Sigmoid colon (tissue), 6 donors: ENCODE measurements at regions not wholly inside any gene's neighbourhood (a gene's known extent, or its start where the extent isn't known, plus 50 kb on each side); places are given as distances from the start of the nearest gene placed in this dataset.

Experiments used
- DNase-seq: peaks from one replicate; pipeline ENCODE4 v3.0.0-alpha.2; 2019
- H3K27ac ChIP-seq, 4 donors: fragments of 200-600 bp; sonication (generic); one replicate each; pipeline ENCODE4 v1.5.1; 2016 to 2019; ENCODE audit warnings: mild to moderate bottlenecking in 1 of 4
- H3K27me3 ChIP-seq, 3 donors: fragments of 200-600 bp; sonication (generic); one replicate each; pipeline ENCODE4 v1.5.1; 2019; ENCODE audit warnings: mild to moderate bottlenecking in 1 of 3
- H3K36me3 ChIP-seq, 4 donors: fragments of 200-600 bp; sonication (generic); one replicate each; pipeline ENCODE4 v1.5.1; 2016 to 2019
- H3K4me1 ChIP-seq, 4 donors: fragments of 200-600 bp; sonication (generic); one replicate each; pipeline ENCODE4 v1.5.1; 2017 to 2019
- H3K4me3 ChIP-seq, 4 donors: fragments of 200-600 bp; sonication (generic); one replicate each; pipeline ENCODE4 v1.5.1; 2017 to 2019; ENCODE audit warnings: mild to moderate bottlenecking in 2 of 4, moderate library complexity in 1 of 4
- H3K9me3 ChIP-seq, 4 donors: fragments of 200-600 bp in 3 of 4; sonication (generic) in 3 of 4; one replicate each; pipeline versions ENCODE4 v1.5.1 to v1.6.1; 2013 to 2019
- EP300 ChIP-seq, 4 donors: sonication (generic); formaldehyde crosslinking; IDR thresholded peaks; one replicate each; pipeline ENCODE4 v1.6.1; 2017; ENCODE audit warnings: antibody characterized with exemption in 4 of 4
- POLR2A ChIP-seq, 2 donors: fragments of 450-650 bp; IDR thresholded peaks; one replicate each; pipeline ENCODE4 v1.6.1; 2016; ENCODE audit warnings: antibody characterized with exemption in 2 of 2, mild to moderate bottlenecking in 2 of 2, moderate library complexity in 2 of 2
- POLR2AphosphoS5 ChIP-seq, 4 donors: sonication (generic); formaldehyde crosslinking; IDR thresholded peaks; one replicate each; pipeline ENCODE4 v1.6.1; 2017; ENCODE audit warnings: antibody characterized with exemption in 4 of 4
- WGBS, 2 donors: extraction: QIAGEN DNeasy Blood & Tissue Kit; methylation state at CpG; one replicate each; pipeline ENCODE4 v1.1.7; 2013; 5-methylcytosine and 5-hydroxymethylcytosine counted together
- intact Hi-C: fragments of 100-400 bp; cut with DNase I; formaldehyde crosslinking; loops from one replicate; pipeline ENCODE4 v1.15.1; 2023
- TF ChIP-seq, protein P1 (sequence below), 4 experiments: fragments of 450-650 bp in 3 of 4; fragments of 200-600 bp in 1 of 4; IDR thresholded peaks; one replicate each; pipeline ENCODE4 v1.5.1; 2016 to 2019; ENCODE audit warnings: antibody characterized with exemption in 4 of 4, mild to moderate bottlenecking in 3 of 4, moderate library complexity in 2 of 4
- donor health status: healthy with polysubstance abuse.
- donor health status: healthy.

DNA sequence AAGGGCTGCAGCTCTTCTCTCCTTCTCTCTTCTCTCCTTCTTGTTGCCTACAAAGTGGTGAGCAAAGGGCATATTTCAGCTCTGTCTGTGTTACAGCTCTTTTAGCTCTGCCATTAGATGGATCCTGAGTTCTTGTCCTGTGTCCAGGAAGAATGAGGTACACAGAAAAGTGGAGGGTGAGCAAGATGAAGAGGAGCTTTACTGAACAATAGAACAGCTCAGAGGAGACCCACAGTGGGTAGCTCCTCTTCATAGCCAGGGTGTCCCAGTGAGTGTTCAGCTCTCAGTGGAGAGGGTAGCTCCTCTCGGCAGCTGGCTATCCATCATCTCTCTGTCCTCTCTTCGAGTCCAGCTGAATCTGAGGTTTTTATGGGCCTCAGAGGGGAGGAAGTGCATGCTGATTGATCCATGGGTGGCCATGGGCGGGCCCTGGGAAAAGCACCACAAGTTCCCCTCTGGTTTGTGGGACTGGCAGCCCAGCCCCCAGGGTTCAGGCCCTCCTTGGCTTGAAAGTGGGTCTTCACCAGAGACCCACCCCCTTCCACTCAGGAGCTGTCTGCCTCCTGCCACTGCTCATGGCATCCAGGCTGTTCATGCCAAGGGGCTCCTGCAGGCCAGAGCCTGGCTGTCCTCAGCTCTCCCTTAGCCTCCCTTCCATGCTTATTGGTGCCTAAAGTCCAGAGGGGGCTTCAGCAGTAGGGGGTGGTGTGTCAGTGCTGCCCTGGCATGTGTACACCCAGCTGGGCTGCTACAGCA lies 109.1 kb upstream of the FAM180A start:
- DNase-seq = no peak
- intact Hi-C loops = no loop called here
- WGBS, 2 donors = 76 to 85% methylated on average over 3 of the region's 3 CpGs
- H3K27me3 ChIP-seq = no peaks in the 10 kb centered on the region
- H3K9me3 ChIP-seq = no peaks in the 10 kb centered on the region
- H3K4me3 ChIP-seq = no peak overlapping the region
- H3K27ac ChIP-seq = no peak overlapping the region
- TF ChIP-seq EP300 (IDR thresholded peaks at IDR 0.05) (no peak), POLR2AphosphoS5 (IDR thresholded peaks at IDR 0.05) (no peak), POLR2A (IDR thresholded peaks at IDR 0.05) (no peak)
- TF ChIP-seq, protein P1, sequence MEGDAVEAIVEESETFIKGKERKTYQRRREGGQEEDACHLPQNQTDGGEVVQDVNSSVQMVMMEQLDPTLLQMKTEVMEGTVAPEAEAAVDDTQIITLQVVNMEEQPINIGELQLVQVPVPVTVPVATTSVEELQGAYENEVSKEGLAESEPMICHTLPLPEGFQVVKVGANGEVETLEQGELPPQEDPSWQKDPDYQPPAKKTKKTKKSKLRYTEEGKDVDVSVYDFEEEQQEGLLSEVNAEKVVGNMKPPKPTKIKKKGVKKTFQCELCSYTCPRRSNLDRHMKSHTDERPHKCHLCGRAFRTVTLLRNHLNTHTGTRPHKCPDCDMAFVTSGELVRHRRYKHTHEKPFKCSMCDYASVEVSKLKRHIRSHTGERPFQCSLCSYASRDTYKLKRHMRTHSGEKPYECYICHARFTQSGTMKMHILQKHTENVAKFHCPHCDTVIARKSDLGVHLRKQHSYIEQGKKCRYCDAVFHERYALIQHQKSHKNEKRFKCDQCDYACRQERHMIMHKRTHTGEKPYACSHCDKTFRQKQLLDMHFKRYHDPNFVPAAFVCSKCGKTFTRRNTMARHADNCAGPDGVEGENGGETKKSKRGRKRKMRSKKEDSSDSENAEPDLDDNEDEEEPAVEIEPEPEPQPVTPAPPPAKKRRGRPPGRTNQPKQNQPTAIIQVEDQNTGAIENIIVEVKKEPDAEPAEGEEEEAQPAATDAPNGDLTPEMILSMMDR (IDR thresholded peaks at IDR 0.05) = no peak
- H3K4me1 ChIP-seq = no peaks in the 10 kb centered on the region
- H3K36me3 ChIP-seq = no peaks in the 10 kb centered on the region

- Histone ChIP-seq H3K4me3 (no peak overlapping the region), H3K27me3 (no peaks in the 10 kb centered on the region), H3K9me3 (no peaks in the 10 kb centered on the region), H3K36me3 (no peaks in the 10 kb centered on the region), H3K27ac (no peak overlapping the region), H3K4me1 (no peaks in the 10 kb centered on the region)
- 73 to 75% methylated on average over 6 of the region's 6 CpGs for WGBS, 2 donors
- intact Hi-C loops = no loop called here
- DNase-seq = no peak
- TF ChIP-seq EP300 (IDR thresholded peaks at IDR 0.05) = no peak
- TF ChIP-seq, protein P1 (IDR thresholded peaks at IDR 0.05) = no peak
- no peak for TF ChIP-seq POLR2AphosphoS5 (IDR thresholded peaks at IDR 0.05)
- TF ChIP-seq POLR2A (IDR thresholded peaks at IDR 0.05) = no peak
Measured at GRCh38 chr7:135856356-135857144, 107.9 kb upstream of the FAM180A start.

GRCh38 chr7:135855846-135856245 lies 107.2 kb upstream of the FAM180A start:
- no peak for TF ChIP-seq POLR2AphosphoS5 (IDR thresholded peaks at IDR 0.05)
- 52 to 78% methylated on average over 3 of the region's 3 CpGs for WGBS, 2 donors

GRCh38 chr7:135853499-135853898 lies 104.9 kb upstream of the FAM180A start:
- H3K27me3 ChIP-seq = no peaks in the 10 kb centered on the region
- H3K27ac ChIP-seq = no peak overlapping the region
- no peaks in the 10 kb centered on the region for H3K4me1 ChIP-seq
- intact Hi-C loops = no loop called here
- DNase-seq = no peak
- WGBS, 2 donors = 48 to 75% methylated on average over 2 of the region's 2 CpGs
- TF ChIP-seq, protein P1 (IDR thresholded peaks at IDR 0.05) = no peak
- TF ChIP-seq POLR2A (IDR thresholded peaks at IDR 0.05) (no peak), EP300 (IDR thresholded peaks at IDR 0.05) (no peak), POLR2AphosphoS5 (IDR thresholded peaks at IDR 0.05) (no peak)
- no peaks in the 10 kb centered on the region for H3K36me3 ChIP-seq
- H3K9me3 ChIP-seq = no peaks in the 10 kb centered on the region
- H3K4me3 ChIP-seq = no peak overlapping the region

More at GRCh38 chr7:135855846-135856245, 107.2 kb upstream of the FAM180A start:
- Histone ChIP-seq H3K4me1 (no peaks in the 10 kb centered on the region), H3K9me3 (no peaks in the 10 kb centered on the region), H3K27me3 (no peaks in the 10 kb centered on the region), H3K36me3 (no peaks in the 10 kb centered on the region), H3K27ac (no peak overlapping the region), H3K4me3 (no peak overlapping the region)
- intact Hi-C loops = no loop called here
- no peak for DNase-seq

- no peak for DNase-seq
- Histone ChIP-seq H3K4me1 (no peaks in the 10 kb centered on the region), H3K27ac (no peak overlapping the region), H3K4me3 (no peak overlapping the region), H3K36me3 (no peaks in the 10 kb centered on the region), H3K27me3 (no peaks in the 10 kb centered on the region), H3K9me3 (no peaks in the 10 kb centered on the region)
- intact Hi-C loops = no loop called here
- WGBS, 2 donors = 79 to 87% methylated on average over 3 of the region's 3 CpGs
- no peak for TF ChIP-seq POLR2A (IDR thresholded peaks at IDR 0.05)
- no peak for TF ChIP-seq POLR2AphosphoS5 (IDR thresholded peaks at IDR 0.05)
- no peak for TF ChIP-seq EP300 (IDR thresholded peaks at IDR 0.05)
- TF ChIP-seq, protein P1 (IDR thresholded peaks at IDR 0.05) = no peak
Measured at GRCh38 chr7:135853008-135853407, 104.4 kb upstream of the FAM180A start.
